GM10847 (cell line): ENCODE measurements at regions not wholly inside any gene's neighbourhood (a gene's known extent, or its start where the extent isn't known, plus 50 kb on each side); places are given as distances from the start of the nearest gene placed in this dataset.

ENCODE experiments used
- POLR2A ChIP-seq: IDR thresholded peaks from 2 replicates; pipeline ENCODE4 v1.6.1; 2011; ENCODE audit not compliant: insufficient read length; ENCODE audit errors: extremely low read depth

- no peak for TF ChIP-seq POLR2A
Observed at GRCh38 chr7:68862736-68863135, 735.5 kb upstream of the AUTS2 start.

- TF ChIP-seq POLR2A: no peak
Observed at GRCh38 chr7:68865351-68866199, 732.7 kb upstream of the AUTS2 start.

- TF ChIP-seq POLR2A: no peak
Observed at GRCh38 chr7:68866200-68866570, 732.1 kb upstream of the AUTS2 start.

GRCh38 chr7:68868978-68869377, 729.3 kb upstream of the AUTS2 start:
- no peak for TF ChIP-seq POLR2A

- no peak for TF ChIP-seq POLR2A
Observed at GRCh38 chr7:68873616-68874015, 724.7 kb upstream of the AUTS2 start.

GRCh38 chr7:68875857-68876256, 722.4 kb upstream of the AUTS2 start:
- no peak for TF ChIP-seq POLR2A

- TF ChIP-seq POLR2A: no peak
Observed at GRCh38 chr7:68888971-68889385, 709.3 kb upstream of the AUTS2 start.

- TF ChIP-seq POLR2A: no peak
Observed at GRCh38 chr7:68892236-68892635, 706.0 kb upstream of the AUTS2 start.

- TF ChIP-seq POLR2A: no peak
Observed at GRCh38 chr7:68893411-68893810, 704.9 kb upstream of the AUTS2 start.

GRCh38 chr7:68900096-68900495, 698.2 kb upstream of the AUTS2 start:
- no peak for TF ChIP-seq POLR2A

GRCh38 chr7:68904630-68905029, 693.6 kb upstream of the AUTS2 start:
- TF ChIP-seq POLR2A: no peak

- TF ChIP-seq POLR2A: no peak
Observed at GRCh38 chr7:68911754-68912153, 686.5 kb upstream of the AUTS2 start.

GRCh38 chr7:68914006-68914405, 684.3 kb upstream of the AUTS2 start:
- no peak for TF ChIP-seq POLR2A

- no peak for TF ChIP-seq POLR2A
Observed at GRCh38 chr7:68917041-68917651, 681.1 kb upstream of the AUTS2 start.

GRCh38 chr7:68918621-68919020, 679.7 kb upstream of the AUTS2 start:
- no peak for TF ChIP-seq POLR2A

GRCh38 chr7:68922850-68923249, 675.4 kb upstream of the AUTS2 start:
- TF ChIP-seq POLR2A: no peak

- TF ChIP-seq POLR2A: no peak
Observed at GRCh38 chr7:68925241-68925640, 673.0 kb upstream of the AUTS2 start.

GRCh38 chr7:68929781-68930261, 668.5 kb upstream of the AUTS2 start:
- no peak for TF ChIP-seq POLR2A
